Natural killer cell (primary cell): ENCODE measurements at regions not wholly inside any gene's neighbourhood (a gene's known extent, or its start where the extent isn't known, plus 50 kb on each side); places are given as distances from the start of the nearest gene placed in this dataset.
"Not testable (repeated sequence)": the region's sequence is repeated elsewhere in the genome, so short reads cannot be mapped to it uniquely, and the experiment has no call there.

Source experiments
- ATAC-seq, 3 donors: fragments of 150-1000 bp in 2 of 3; fragments of 200-7000 bp in 1 of 3; cut with Tn5 transposase; 1 replicate in 1 of 3; 2 replicates in 2 of 3; pipeline ENCODE4 v1.10.0; 2021; ENCODE audit warnings: mild to moderate bottlenecking in 2 of 3, moderate library complexity in 2 of 3
- DNase-seq, 2 donors: peaks; one replicate each; pipeline versions ENCODE4 v3.0.0 to v3.0.0-alpha.2; 2013 to 2021; ENCODE audit warnings: mixed read lengths in 1 of 2
- H3K27ac ChIP-seq: one replicate; pipeline ENCODE4 v1.5.1; 2013; ENCODE audit warnings: mild to moderate bottlenecking, low read length
- H3K27me3 ChIP-seq: one replicate; pipeline ENCODE4 v1.6.1; 2013; ENCODE audit warnings: low read length; ENCODE audit not compliant: control insufficient read depth, insufficient read depth
- H3K36me3 ChIP-seq: one replicate; pipeline ENCODE4 v1.6.1; 2013; ENCODE audit warnings: low read length; ENCODE audit not compliant: control insufficient read depth, insufficient read depth
- H3K4me1 ChIP-seq: one replicate; pipeline ENCODE4 v1.6.1; 2013; ENCODE audit warnings: low read length; ENCODE audit not compliant: control insufficient read depth, insufficient read depth
- H3K4me3 ChIP-seq: one replicate; pipeline ENCODE4 v1.5.1; 2013; ENCODE audit warnings: low read length
- H3K9me3 ChIP-seq: one replicate; pipeline ENCODE4 v1.6.1; 2013; ENCODE audit warnings: low read length; ENCODE audit not compliant: control insufficient read depth, insufficient read depth
- H3K27ac Mint-ChIP-seq, 2 donors: one replicate each; pipeline ENCODE4 v1.8.0; 2022; ENCODE audit warnings: mild to moderate bottlenecking in 2 of 2, mixed read lengths in 2 of 2, moderate library complexity in 1 of 2
- H3K27me3 Mint-ChIP-seq, 2 donors: one replicate each; pipeline ENCODE4 v1.8.0; 2022; ENCODE audit warnings: low read depth in 2 of 2, mixed read lengths in 2 of 2
- H3K36me3 Mint-ChIP-seq: one replicate; pipeline ENCODE4 v1.8.0; 2022; ENCODE audit warnings: mixed read lengths
- H3K4me1 Mint-ChIP-seq, 2 donors: one replicate each; pipeline ENCODE4 v1.8.0; 2022; ENCODE audit warnings: mixed read lengths in 2 of 2
- H3K4me3 Mint-ChIP-seq: one replicate; pipeline ENCODE4 v1.8.0; 2022; ENCODE audit warnings: mild to moderate bottlenecking, moderate library complexity, mixed read lengths
- H3K9me3 Mint-ChIP-seq, 2 donors: one replicate each; pipeline ENCODE4 v1.8.0; 2022; ENCODE audit warnings: mixed read lengths in 2 of 2
- WGBS: methylation state at CpG from one replicate; pipeline ENCODE4 v1.1.7; 2013; ENCODE audit warnings: missing lambda C conversion rate; ENCODE audit not compliant: insufficient coverage; 5-methylcytosine and 5-hydroxymethylcytosine counted together
- intact Hi-C: fragments of 100-400 bp; cut with micrococcal nuclease; formaldehyde crosslinking; loops from one replicate; pipeline ENCODE4 v1.14.2; 2022
- TF ChIP-seq, protein P1 (sequence below): fragments of 200-600 bp; IDR thresholded peaks from one replicate; pipeline ENCODE4 v1.8.0; 2022; ENCODE audit warnings: antibody characterized with exemption

DNA sequence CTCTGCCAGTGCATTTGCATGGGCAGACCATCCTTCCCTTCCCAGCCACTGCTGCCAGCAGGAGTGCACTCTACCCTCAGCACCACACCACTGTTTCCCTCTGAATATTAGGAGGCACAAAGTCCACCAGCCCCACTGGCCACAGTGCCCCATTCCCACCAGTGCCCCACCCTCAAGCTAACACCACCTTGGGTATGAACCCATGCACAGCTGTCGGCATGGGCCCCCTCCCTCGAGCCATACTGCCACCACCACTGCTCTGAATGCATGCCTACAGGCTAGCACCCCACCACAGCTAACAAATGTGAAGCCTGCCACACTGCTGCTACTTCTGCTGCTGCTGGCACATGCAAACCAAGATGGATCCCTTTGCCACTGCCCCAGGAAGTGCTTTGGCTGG is 810.4 kb downstream of the TRAM1L1 start:
- Mint-ChIP-seq H3K9me3 (peaks cover 6 to 12% of the 10 kb centered on the region in 2 donors), H3K4me3 (no peak overlapping the region), H3K27me3 (no peaks in the 10 kb centered on the region), H3K36me3 (no peaks in the 10 kb centered on the region), H3K4me1 (no peaks in the 10 kb centered on the region), H3K27ac (no peak overlapping the region)
- intact Hi-C loops = no loop called here
- H3K27me3 ChIP-seq = no peaks in the 10 kb centered on the region
- H3K27ac ChIP-seq = no peak overlapping the region
- DNase-seq = no peak
- ATAC-seq = no peak
- 73% methylated on average over 2 of the region's 2 CpGs for WGBS
- H3K36me3 ChIP-seq = no peaks in the 10 kb centered on the region
- peaks cover 14% of the 10 kb centered on the region for H3K9me3 ChIP-seq
- H3K4me1 ChIP-seq = no peaks in the 10 kb centered on the region
- TF ChIP-seq, protein P1, sequence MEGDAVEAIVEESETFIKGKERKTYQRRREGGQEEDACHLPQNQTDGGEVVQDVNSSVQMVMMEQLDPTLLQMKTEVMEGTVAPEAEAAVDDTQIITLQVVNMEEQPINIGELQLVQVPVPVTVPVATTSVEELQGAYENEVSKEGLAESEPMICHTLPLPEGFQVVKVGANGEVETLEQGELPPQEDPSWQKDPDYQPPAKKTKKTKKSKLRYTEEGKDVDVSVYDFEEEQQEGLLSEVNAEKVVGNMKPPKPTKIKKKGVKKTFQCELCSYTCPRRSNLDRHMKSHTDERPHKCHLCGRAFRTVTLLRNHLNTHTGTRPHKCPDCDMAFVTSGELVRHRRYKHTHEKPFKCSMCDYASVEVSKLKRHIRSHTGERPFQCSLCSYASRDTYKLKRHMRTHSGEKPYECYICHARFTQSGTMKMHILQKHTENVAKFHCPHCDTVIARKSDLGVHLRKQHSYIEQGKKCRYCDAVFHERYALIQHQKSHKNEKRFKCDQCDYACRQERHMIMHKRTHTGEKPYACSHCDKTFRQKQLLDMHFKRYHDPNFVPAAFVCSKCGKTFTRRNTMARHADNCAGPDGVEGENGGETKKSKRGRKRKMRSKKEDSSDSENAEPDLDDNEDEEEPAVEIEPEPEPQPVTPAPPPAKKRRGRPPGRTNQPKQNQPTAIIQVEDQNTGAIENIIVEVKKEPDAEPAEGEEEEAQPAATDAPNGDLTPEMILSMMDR = no peak
- no peak overlapping the region for H3K4me3 ChIP-seq

DNA sequence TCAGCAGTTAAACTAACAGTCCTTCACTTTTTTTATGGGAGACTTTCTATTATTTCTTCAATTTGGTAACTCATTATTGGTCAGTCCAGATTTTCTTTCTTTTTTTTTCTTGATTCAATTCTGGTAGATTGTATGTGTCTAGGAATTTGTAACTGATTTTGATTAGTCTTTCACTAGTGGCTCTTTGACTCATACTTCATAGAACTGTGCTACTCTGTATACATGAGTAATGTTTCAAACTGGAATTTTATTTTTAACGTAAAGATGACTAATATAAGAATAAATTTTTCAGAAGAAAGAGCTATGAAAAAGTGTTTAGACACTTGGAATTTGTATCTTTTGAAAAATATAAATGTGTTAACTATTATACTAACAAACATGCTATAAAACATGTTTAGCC is 813.0 kb downstream of the TRAM1L1 start:
- Histone ChIP-seq H3K4me1 (no peaks in the 10 kb centered on the region), H3K27ac (no peak overlapping the region), H3K27me3 (no peaks in the 10 kb centered on the region), H3K36me3 (no peaks in the 10 kb centered on the region), H3K9me3 (peaks cover 14% of the 10 kb centered on the region), H3K4me3 (no peak overlapping the region)
- DNase-seq (no peak), ATAC-seq (no peak)
- Mint-ChIP-seq H3K36me3 (no peaks in the 10 kb centered on the region), H3K27me3 (no peaks in the 10 kb centered on the region), H3K9me3 (peaks cover 7 to 13% of the 10 kb centered on the region in 2 donors), H3K27ac (no peak overlapping the region), H3K4me3 (no peak overlapping the region), H3K4me1 (no peaks in the 10 kb centered on the region)
- no CpG with 5 or more reads among the region's 1 CpG for WGBS
- intact Hi-C loops = no loop called here
- TF ChIP-seq, protein P1 = no peak

DNA sequence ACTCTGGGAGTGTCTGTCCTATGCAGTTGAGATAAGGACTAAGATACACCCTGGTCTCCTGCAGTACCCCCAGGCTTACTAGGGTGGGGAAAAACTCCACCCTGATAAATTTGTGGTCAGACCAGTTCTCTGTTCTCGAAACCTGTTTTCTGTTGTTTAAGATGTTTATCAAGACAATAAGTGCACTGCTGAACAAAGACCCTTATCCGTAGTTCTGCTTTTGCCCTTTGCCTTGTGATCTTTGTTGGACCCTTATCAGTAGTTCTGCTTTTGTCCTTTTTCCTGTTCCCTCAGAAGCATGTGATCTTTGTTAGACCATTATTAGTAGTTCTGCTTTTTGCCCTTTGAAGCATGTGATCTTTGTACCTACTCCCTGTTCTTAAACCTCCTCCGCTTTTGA is 824.4 kb downstream of the TRAM1L1 start:
- ATAC-seq, H3K4me3 Mint-ChIP-seq, DNase-seq, H3K27me3 Mint-ChIP-seq, H3K4me1 Mint-ChIP-seq, H3K4me1 ChIP-seq, H3K27ac Mint-ChIP-seq, H3K27ac ChIP-seq, H3K27me3 ChIP-seq, intact Hi-C loops, H3K36me3 Mint-ChIP-seq, H3K4me3 ChIP-seq, H3K36me3 ChIP-seq: not testable (repeated sequence)
- H3K9me3 ChIP-seq = peaks cover 11% of the 10 kb centered on the region
- WGBS = 50% methylated on average over 3 of the region's 3 CpGs
- H3K9me3 Mint-ChIP-seq = peaks cover 11 to 14% of the 10 kb centered on the region in 2 donors

DNA sequence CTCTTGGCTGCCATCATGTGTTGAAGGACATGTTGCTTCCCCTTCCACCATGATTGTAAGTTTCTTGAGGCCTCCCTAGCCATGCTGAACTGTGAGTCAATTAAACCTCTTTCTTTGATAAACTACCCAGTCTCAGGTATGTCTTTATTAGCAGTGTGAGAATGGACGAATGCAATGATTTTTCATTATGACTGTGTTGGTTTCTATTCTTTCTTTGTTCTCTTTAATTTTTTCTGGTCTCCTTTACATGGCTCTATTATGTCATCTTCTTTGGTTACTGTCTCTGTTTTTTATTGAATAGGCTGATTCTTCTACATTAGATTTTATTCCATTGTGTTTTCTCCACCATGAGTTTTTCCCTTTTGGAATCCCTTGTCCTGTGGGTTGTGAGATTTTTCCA is 840.6 kb downstream of the TRAM1L1 start:
- peaks cover 8 to 11% of the 10 kb centered on the region in 2 donors for H3K9me3 Mint-ChIP-seq
- TF ChIP-seq, protein P1 = no peak
- Histone ChIP-seq H3K36me3 (no peaks in the 10 kb centered on the region), H3K27me3 (no peaks in the 10 kb centered on the region), H3K4me3 (no peak overlapping the region), H3K4me1 (no peaks in the 10 kb centered on the region), H3K9me3 (peaks cover 13% of the 10 kb centered on the region), H3K27ac (no peak overlapping the region)
- H3K4me3 Mint-ChIP-seq = no peak overlapping the region
- intact Hi-C loops = no loop called here
- no peaks in the 10 kb centered on the region for H3K27me3 Mint-ChIP-seq
- DNase-seq (no peak), ATAC-seq (no peak)
- H3K27ac Mint-ChIP-seq = no peak overlapping the region
- no CpG with 5 or more reads among the region's 1 CpG for WGBS
- H3K4me1 Mint-ChIP-seq = no peaks in the 10 kb centered on the region
- no peaks in the 10 kb centered on the region for H3K36me3 Mint-ChIP-seq
